Hematopoietic multipotent progenitor cell treated with erythropoietin and hydrocortisone succinate and interleukin-3 and kit ligand, for 6 days (in vitro differentiated cells): ENCODE measurements at regions not wholly inside any gene's neighbourhood (a gene's known extent, or its start where the extent isn't known, plus 50 kb on each side); places are given as distances from the start of the nearest gene placed in this dataset.
"Not testable (repeated sequence)": the region's sequence is repeated elsewhere in the genome, so short reads cannot be mapped to it uniquely, and the experiment has no call there.

Experiments
- DNase-seq: peaks from one replicate; pipeline ENCODE4 v3.0.0-alpha.2; 2015

DNA sequence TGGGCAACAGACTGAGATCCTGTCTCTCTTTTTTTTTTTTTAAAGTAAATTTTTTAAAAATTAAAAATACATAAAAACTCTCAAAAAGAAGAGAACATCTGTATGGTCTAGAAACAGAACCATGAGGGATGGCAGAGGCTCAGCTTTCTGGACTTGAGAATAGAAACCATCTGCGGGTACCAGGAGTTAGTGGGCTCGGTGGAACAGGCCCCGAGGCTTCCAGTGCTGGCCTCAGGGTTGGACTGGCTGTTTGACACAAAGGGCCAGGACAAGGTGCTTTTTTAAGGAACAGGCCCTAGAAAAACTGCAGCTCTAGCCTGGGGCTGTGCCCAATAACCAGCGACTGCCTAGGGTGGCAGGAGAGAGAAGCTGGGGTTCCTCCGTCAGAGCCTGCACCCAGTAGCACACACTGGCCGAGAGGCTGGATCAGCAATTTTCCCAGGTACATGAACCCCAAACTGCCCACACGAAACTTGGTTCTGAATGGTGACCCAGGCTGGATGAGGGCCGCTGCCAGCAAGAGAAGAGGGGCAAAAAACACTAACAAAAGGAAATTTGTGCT lies 131.0 kb upstream of the OLIG3 start:
- DNase-seq = no peak

DNA sequence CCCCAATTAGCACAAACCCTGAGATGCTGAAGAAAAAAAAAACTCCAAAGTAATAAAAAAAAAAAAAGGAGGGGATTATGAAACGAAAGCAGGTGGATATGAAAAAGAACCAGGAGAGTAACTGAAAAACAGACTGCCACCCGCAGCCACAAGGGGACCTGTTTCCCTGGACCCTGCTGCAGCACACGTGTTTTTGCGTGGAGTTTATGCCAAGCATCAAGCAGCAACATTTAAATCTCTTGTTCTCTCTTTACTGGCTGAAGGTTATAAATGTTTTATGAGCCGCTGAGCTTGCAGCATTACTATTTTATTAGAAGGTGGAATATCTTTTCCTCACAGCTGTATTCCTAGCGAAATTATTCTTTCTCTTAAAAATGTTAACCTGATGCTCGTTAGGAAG lies 131.6 kb upstream of the OLIG3 start:
- DNase-seq = no peak

DNA sequence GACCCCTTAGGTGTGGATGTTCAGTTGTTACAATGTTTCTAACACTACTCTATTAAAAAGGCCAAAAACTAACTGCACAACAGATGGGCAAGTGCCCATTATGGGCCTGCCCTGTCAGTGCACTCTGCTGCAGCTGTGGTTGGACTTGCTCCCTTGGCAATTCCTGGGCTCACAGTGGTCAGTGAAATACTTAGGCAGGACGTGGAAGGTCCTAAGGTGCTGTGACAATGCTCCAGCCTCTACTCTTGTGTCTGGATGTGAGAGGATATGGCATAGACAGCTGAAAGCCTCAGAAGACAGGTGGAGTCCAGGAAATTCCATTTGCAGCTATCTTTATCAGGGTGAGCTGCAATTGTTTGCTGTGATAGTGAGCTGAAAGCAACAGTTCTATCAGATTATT lies 136.5 kb upstream of the OLIG3 start:
- DNase-seq = no peak

- no peak for DNase-seq
These were observed 137.1 kb upstream of the OLIG3 start for GRCh38 chr6:137631323-137631722.

GRCh38 chr6:137634177-137634576 lies 140.0 kb upstream of the OLIG3 start:
- DNase-seq = not testable (repeated sequence)

DNA sequence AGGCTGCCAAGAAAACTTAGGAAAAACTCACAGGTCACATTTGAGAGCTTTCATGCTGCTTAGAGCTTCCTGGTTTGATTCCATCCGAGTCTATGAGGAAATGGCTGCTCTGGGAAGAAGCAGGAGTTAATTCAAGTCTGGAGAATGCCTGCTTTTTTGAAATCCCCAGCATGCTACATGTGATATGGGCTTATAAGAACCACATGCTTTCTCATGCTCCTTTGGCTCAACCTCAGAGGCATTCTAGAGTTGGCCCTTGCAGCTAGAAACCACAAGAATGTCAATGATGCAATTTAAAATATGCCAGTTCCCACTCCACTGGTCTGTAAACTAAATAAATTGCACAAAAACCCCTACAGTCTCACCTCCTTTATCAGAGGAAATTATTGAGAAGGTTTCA lies 142.9 kb upstream of the OLIG3 start:
- peak; percentile 41 for DNase-seq

GRCh38 chr6:137638926-137639706 lies 144.9 kb upstream of the OLIG3 start:
- DNase-seq = no peak

GRCh38 chr6:137640086-137640485 lies 145.9 kb upstream of the OLIG3 start:
- no peak for DNase-seq

GRCh38 chr6:137641474-137642077 lies 147.4 kb upstream of the OLIG3 start:
- peak; percentile 84 for DNase-seq

DNA sequence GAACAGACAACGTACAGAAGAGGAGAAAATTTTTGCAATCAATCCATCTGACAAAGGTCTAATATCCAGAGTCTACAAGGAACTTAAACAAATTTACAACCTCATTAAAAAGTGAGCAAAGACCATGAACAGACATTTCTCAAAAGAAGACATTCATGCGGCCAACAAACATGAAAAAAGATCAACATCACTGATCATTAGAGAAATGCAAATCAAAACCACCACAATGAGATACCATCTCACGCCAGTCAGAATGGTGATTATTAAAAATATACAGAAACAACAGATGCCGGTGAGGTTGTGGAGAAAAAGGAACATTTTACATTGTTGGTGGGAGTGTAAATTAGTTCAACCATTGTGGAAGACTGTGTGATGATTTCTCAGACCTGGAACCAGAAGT lies 149.0 kb upstream of the OLIG3 start:
- not testable (repeated sequence) for DNase-seq

DNA sequence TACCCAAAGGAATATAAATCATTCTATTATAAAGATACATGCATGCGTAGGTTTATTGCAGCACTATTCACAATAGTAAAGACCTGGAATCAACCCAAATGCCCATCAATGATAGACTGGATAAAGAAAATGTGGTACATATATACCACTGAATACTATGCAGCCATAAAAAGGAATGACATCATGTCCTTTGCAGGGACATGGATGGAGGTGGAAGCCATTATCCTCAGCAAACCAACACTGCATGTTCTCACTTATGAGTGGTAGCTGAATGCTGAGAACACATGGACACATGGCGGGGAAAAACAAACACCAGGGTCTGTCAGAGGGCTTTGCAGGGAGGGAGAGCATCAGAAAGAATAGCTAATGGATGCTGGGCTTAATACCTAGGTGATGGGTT lies 149.4 kb upstream of the OLIG3 start:
- DNase-seq = not testable (repeated sequence)

DNA sequence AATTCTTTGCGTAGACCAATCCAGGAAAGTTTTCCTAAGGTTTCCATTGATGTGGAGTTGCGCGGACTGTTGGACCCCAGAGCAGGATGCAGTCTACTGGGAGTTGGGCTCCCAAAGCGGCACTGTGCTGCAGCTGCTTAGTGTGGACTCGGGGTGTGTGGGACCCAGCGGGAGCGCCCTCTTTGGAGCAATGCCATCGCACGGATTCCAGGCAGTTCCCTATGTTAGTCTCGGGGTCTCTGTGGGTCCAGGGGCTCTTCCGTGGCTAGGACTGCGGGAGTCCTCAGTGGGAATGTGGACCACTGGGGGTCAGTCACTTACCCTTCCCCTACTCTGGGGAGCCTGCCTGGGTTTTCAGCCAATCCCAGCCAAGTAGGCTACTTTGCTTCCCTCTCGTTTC lies 151.7 kb upstream of the OLIG3 start:
- no peak for DNase-seq

DNA sequence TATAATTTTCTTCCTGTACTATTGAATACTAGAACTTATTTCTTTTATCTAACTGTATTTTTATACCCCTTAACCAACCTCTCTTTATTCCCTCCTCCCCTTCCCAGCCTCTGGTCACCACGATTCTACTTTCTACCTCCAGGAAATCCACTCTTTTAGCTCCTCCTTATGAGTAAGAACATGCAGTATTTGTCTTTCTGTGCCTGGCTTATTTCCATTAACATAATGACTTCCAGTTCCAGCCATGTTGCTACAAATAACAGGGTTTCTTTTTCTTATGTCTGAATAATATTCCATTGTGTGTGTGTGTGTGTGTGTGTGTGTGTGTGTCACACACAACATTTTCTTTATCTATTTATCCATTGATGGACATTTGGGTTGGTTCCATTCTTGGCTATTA lies 152.3 kb upstream of the OLIG3 start:
- DNase-seq = no peak

DNA sequence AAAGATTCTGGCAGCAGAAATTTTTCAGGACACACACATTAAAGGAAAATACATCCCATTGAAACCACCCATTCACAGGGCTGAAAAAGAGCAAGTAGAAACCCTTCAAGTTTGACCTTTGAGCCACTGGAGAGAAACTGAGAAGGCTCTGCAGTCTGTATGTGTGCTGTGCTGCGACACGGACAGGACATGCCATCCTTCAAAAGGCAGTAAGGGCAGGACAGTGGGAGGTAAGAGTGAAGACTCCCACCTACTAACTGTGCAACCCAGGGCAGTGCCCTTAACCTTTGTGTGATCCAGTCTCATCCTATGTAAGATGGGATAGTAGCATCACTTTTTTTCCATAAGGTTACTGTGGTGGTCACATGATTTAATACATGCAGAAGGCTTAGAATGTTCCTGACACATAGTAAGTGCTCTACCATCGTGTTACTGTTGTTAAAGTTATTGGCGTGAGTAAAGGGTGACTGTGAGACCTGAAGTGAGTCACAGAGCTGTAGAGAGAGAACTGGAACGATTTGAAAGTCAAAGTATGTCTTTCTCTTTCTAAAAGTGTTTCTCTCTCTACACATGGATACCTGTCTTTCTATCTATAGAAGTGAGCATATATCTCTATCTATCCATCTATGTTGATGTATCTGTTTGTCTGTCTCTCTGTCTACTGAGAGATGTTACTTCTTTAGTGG lies 153.7 kb upstream of the OLIG3 start:
- DNase-seq = no peak

DNA sequence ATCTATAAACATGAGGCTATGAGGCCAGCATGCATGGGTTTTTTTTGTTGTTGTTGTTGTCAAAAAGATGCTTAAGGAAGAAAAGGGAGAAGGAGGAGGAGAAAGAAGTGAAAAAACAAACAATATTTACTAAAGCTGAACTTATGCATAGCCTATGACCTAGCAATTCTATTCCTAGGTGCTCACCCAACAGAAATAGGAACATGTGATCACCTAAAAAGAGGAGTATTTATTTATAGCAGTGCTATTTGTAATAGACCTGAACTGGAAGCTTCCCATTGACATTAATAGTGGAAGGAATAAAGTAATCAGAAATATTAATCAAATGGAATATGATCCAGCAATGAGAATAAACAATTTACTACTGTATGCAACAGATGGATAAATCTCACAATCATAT lies 156.5 kb upstream of the OLIG3 start:
- no peak for DNase-seq

GRCh38 chr6:137651178-137651577 lies 157.0 kb upstream of the OLIG3 start:
- DNase-seq = no peak

- no peak for DNase-seq
These were observed 157.6 kb upstream of the OLIG3 start for GRCh38 chr6:137651591-137652335.

GRCh38 chr6:137652961-137653705 lies 158.9 kb upstream of the OLIG3 start:
- DNase-seq = no peak

DNA sequence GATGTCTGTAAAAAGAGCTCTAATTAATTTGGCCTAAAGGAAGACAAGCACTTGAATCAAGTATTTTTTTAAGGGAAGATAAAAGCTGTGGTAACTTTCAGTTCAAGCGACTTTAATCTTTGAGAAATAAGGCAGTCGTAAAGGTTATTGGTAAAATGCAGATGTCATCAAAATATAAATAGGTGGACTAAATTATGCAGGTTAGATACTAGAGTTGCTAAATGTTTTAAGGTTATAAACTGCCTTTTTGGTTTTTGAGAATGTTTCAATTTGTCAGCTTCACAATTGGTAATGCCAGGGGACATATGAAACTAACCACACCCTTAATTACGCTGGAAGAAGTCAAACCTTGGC lies 159.5 kb upstream of the OLIG3 start:
- no peak for DNase-seq

GRCh38 chr6:137654365-137654981 lies 160.3 kb upstream of the OLIG3 start:
- DNase-seq = no peak

- DNase-seq = no peak
These were observed 161.1 kb upstream of the OLIG3 start for GRCh38 chr6:137655291-137655690.

- DNase-seq = no peak
These were observed 162.5 kb upstream of the OLIG3 start for GRCh38 chr6:137656735-137657134.
